Thymus (tissue), 11 donors: ENCODE measurements at regions not wholly inside any gene's neighbourhood (a gene's known extent, or its start where the extent isn't known, plus 50 kb on each side); places are given as distances from the start of the nearest gene placed in this dataset.
A peak's percentile ranks its signal among the peaks of the same experiment; 100 is the strongest.

Experiments used
- DNase-seq, 9 donors: peaks; one replicate each; pipeline ENCODE4 v3.0.0-alpha.2; 2013; ENCODE audit warnings: low spot score in 9 of 9, low read depth in 6 of 9, missing footprints in 1 of 9
- H3K27ac ChIP-seq, 2 donors: one replicate each; pipeline ENCODE4 v1.5.1; 2013; ENCODE audit warnings: control low read depth in 1 of 2, low read depth in 1 of 2, low read length in 1 of 2, mild to moderate bottlenecking in 1 of 2, moderate library complexity in 1 of 2
- H3K27me3 ChIP-seq, 2 donors: one replicate each; pipeline ENCODE4 v1.5.1; 2013; ENCODE audit warnings: low read length in 1 of 2; ENCODE audit not compliant: control insufficient read depth in 2 of 2, insufficient read depth in 1 of 2
- H3K36me3 ChIP-seq, 2 donors: one replicate each; pipeline ENCODE4 v1.5.1; 2013; ENCODE audit warnings: low read length in 1 of 2, mild to moderate bottlenecking in 1 of 2, moderate library complexity in 1 of 2; ENCODE audit not compliant: control insufficient read depth in 2 of 2, insufficient read depth in 2 of 2
- H3K4me1 ChIP-seq, 2 donors: one replicate each; pipeline ENCODE4 v1.5.1; 2013; ENCODE audit warnings: low read length in 2 of 2; ENCODE audit not compliant: control insufficient read depth in 2 of 2, insufficient read depth in 2 of 2
- H3K4me3 ChIP-seq, 2 donors: one replicate each; pipeline ENCODE4 v1.5.1; 2013; ENCODE audit warnings: low read length in 2 of 2, control low read depth in 1 of 2, mild to moderate bottlenecking in 1 of 2
- H3K9me3 ChIP-seq, 2 donors: one replicate each; pipeline ENCODE4 v1.5.1; 2013; ENCODE audit warnings: low read length in 1 of 2, mild to moderate bottlenecking in 1 of 2; ENCODE audit not compliant: control insufficient read depth in 2 of 2, insufficient read depth in 1 of 2
- whole genome bisulfite sequencing: extraction: QIAGEN DNeasy Blood & Tissue Kit; methylation state at CpG from one replicate; pipeline ENCODE4 v1.1.7; 2013; 5-methylcytosine and 5-hydroxymethylcytosine counted together
- donor health status: healthy.

DNA sequence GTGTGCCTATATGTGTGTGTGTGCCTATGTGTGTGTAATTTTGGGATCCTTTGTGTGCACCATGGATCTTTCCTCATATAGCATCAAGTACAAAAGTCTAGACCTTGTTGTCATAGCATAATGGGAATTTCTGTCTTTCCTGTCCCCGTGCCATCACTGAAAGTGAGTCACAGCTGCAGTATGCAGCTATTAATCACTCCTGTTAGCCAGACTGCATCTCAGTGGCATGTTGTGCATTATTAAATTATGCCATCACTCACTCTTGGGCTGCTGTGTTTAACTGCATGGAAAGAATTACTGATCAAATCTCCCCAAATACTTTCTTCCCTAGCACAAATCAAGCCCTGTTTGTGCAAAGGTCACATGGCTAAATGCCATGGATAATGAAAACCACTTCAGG, 92.4 kb downstream of the CBLN1 start:
- Histone ChIP-seq H3K27me3 (no peaks in the 10 kb centered on the region), H3K9me3 (no peaks in the 10 kb centered on the region), H3K4me3 (no peak overlapping the region), H3K36me3 (no peaks in the 10 kb centered on the region), H3K27ac (no peak overlapping the region), H3K4me1 (no peaks in the 10 kb centered on the region)
- DNase-seq = no peak
- 85% methylated on average over 1 of the region's 1 CpG for WGBS

DNA sequence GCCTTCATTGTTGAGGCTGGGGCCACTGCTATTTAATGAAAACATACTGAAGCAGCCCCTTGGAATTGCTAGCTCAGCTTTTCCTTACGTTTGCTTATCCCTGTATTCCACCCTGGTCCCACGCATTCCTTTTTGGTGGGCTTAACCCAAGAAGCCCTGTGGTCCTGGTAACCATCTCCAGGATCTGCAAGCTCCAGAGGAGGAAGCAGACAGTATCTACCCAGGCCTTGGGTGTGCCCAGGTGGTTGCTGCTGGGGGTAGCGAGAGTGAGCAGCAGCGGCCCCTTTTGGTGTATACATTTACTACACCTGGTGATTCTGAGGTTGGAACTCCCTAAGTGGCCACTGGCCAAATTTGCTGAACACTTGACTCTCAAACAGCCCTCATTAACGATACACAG, 97.7 kb downstream of the CBLN1 start:
- Histone ChIP-seq H3K4me3 (no peak overlapping the region), H3K4me1 (no peaks in the 10 kb centered on the region), H3K36me3 (no peaks in the 10 kb centered on the region), H3K9me3 (no peaks in the 10 kb centered on the region), H3K27me3 (no peaks in the 10 kb centered on the region), H3K27ac (no peak overlapping the region)
- WGBS = 30% methylated on average over 5 of the region's 5 CpGs
- DNase-seq = peak in 1 of 9 donors; percentile 4

DNA sequence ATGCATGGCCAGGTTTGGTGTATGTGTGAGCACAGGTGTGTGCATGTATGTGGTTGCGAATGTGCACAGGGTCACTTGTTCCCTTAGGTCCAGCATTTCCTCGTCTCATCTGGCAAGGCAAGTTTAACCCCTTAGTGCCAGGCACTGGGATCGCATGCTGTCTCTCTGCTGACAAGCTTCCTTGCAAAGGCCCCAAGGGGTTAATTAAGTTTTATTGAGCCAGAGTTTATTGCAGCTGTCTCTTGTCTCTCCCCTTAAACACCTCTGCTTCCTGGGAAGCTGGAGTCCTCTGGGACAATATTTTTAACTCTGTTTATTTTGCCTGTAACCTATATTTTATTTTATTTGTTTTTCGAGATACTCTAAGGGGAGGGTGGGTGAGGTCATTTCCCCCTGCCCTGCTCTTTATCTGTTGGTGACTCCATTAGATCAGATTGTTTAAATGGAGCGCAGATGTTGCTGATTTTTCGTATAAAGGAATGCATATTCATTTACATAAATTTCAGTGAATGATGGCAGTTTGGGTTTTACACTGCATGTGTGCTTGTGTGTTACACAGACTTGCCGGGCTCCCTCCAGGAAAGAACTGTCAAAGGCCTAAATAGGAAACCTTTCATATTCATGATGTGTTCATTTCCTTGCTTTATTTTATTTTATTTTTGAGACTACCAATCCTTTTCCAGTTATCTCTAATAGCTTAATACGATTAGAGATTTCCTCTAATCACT, 99.7 kb downstream of the CBLN1 start:
- DNase-seq = no peak
- WGBS = 27% methylated on average over 8 of the region's 8 CpGs
- Histone ChIP-seq H3K4me3 (no peak overlapping the region), H3K27ac (no peak overlapping the region), H3K9me3 (no peaks in the 10 kb centered on the region), H3K4me1 (no peaks in the 10 kb centered on the region), H3K36me3 (no peaks in the 10 kb centered on the region), H3K27me3 (no peaks in the 10 kb centered on the region)

DNA sequence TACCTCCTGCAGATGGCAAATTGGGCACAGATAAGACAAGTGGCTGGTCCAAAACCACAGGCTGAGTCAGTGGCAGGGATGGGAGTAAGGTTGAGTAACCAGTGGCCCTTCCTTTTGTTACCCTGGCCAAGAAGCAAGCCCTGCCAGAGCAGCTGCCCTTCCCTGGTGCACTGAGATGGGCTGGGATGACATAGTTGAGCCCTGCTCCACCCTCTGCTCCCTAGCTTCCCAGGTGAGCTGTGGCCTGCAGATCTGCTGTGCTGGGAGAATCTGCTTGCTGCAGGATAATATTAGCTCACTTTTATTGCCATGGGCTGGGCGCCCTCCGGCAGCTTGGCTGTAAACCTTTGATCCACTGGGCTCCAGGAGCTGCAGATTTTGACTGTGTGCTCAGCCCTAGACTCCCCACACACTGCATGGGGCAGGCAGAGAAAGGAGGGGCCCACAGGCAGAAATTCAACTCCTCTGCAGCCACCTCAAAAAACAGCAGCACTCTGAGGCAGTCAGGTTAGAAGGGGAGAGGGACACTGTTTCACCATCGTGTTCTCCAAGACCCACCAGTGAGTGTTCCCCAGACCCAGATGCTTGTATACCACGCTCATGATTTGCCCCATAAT, 101.8 kb downstream of the CBLN1 start:
- Histone ChIP-seq H3K36me3 (no peaks in the 10 kb centered on the region), H3K9me3 (no peaks in the 10 kb centered on the region), H3K27ac (no peak overlapping the region), H3K27me3 (no peaks in the 10 kb centered on the region), H3K4me3 (no peak overlapping the region), H3K4me1 (no peaks in the 10 kb centered on the region)
- DNase-seq = no peak
- 41% methylated on average over 4 of the region's 4 CpGs for WGBS

DNA sequence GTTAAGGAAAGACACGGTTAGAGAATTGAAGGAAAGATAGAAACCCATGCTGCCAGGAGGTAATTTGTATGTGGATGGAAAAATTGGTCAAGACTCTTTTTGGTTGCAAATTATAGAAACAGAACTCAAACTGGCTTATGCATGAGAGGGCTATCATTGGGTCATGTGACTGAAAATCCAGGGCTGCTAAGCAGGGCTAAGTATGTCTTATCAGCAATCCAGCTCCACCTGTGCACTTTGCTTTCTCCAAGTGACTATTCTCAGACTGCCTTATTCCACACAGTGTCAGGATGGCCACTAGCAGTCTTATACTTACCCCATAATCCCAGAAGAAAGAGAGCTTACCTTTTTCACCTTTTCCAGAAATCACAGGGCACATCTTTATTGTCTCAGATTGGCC, 113.5 kb downstream of the CBLN1 start:
- no peak overlapping the region for H3K27ac ChIP-seq
- WGBS = 93% methylated on average over 1 of the region's 1 CpG
- no peak for DNase-seq

DNA sequence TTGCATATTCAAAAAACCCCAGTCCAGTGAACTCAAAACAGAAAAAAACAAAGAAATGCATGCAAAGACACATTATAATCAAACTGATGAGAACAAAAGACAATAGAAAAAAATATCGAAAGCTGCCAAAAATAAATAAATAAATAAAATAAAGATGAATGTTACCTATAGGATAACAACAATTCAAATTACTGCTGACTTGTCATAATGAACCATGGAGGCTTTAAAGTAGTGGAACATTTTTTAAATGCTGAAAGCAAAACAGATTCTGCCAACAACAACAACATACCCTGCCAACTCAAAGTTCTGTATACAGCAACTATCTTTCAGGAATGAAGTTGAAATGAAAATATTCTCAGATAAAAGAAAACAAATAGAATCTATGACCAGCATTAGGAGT, 116.6 kb downstream of the CBLN1 start:
- WGBS = 96% methylated on average over 1 of the region's 1 CpG
- Histone ChIP-seq H3K27me3 (no peaks in the 10 kb centered on the region), H3K36me3 (no peaks in the 10 kb centered on the region), H3K4me1 (no peaks in the 10 kb centered on the region), H3K27ac (no peak overlapping the region), H3K4me3 (no peak overlapping the region), H3K9me3 (no peaks in the 10 kb centered on the region)
- DNase-seq = no peak

More for the DNA sequence above, 113.5 kb downstream of the CBLN1 start:
- H3K36me3 ChIP-seq = no peaks in the 10 kb centered on the region
- no peaks in the 10 kb centered on the region for H3K9me3 ChIP-seq
- H3K27me3 ChIP-seq = no peaks in the 10 kb centered on the region
- no peaks in the 10 kb centered on the region for H3K4me1 ChIP-seq
- H3K4me3 ChIP-seq = no peak overlapping the region

DNA sequence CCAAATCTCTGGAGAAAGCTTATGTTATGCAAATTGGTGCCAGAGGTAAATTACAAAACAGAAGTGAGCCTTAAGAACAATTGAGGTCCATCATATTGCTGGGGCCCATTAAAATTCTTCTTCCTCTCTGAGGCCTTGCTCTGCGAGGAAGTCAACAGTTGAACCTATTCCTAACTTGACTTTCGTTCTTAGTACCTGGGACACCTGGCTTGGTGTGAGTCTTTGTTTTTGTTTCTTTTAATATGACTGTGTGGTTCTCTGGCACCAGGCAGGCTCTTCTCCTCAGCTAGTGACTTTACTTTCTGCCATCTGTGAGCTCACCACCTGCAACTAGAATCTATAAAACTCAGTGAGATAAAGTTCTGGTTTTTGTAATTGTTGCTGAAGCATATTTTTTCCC, 120.4 kb downstream of the CBLN1 start:
- no peaks in the 10 kb centered on the region for H3K36me3 ChIP-seq
- DNase-seq = no peak
- H3K4me1 ChIP-seq = no peaks in the 10 kb centered on the region
- no peaks in the 10 kb centered on the region for H3K9me3 ChIP-seq
- no peaks in the 10 kb centered on the region for H3K27me3 ChIP-seq
- no peak overlapping the region for H3K27ac ChIP-seq
- no peak overlapping the region for H3K4me3 ChIP-seq
- 88% methylated on average over 2 of the region's 2 CpGs for WGBS

DNA sequence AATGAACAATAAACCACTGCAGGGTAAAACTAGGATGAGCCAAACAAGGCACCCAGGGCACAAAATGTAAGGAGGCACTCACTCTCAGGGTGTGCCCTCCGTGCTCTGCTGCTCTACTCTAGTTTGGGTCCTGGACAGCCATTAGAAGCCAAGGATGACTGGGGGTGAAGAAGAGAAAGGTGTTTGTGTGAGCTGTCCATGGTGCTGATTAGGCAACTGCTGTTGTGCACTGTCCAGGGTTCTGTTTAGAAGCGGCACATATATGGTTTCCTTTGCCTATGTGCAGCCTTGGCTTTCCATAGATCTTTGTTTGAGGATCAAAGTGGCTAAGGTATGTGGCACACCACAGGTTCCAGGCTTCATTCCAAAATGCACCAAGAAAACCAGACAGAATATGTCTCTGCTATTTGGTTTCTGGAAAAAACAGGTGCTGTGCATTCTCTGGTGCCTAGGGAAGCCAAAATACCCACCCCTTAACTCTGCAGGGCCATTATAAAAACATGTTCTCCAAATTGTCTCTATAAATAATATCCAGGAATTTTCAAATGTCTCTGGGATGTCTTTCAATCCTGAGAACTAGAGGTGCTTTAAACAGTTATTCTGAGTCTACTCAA, 123.5 kb downstream of the CBLN1 start:
- 32% methylated on average over 2 of the region's 2 CpGs for WGBS
- H3K4me1 ChIP-seq = no peaks in the 10 kb centered on the region
- no peaks in the 10 kb centered on the region for H3K9me3 ChIP-seq
- no peaks in the 10 kb centered on the region for H3K27me3 ChIP-seq
- H3K36me3 ChIP-seq = no peaks in the 10 kb centered on the region
- no peak overlapping the region for H3K4me3 ChIP-seq
- peak; percentile 3 to 56 (median 22) for DNase-seq
- H3K27ac ChIP-seq = no peak overlapping the region

DNA sequence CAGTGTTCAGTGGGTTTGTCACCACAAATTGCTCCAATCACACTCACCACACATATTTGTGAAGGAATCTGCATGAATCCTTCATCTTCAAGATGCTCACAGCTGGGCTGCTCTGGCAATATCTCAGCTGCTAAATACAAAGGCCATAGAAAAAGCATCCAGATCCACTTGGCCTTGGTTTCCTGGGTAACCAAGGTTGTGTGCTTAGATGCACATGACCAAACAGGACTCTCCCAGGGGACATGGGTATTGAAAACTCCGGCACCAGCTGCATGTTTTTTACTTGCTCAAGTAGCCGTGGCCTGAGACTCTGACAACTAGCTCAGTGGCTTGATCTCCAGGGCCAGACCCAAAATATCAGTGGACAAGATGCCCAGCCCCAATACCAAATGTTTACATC, 131.3 kb downstream of the CBLN1 start:
- Histone ChIP-seq H3K36me3 (no peaks in the 10 kb centered on the region), H3K9me3 (no peaks in the 10 kb centered on the region), H3K4me1 (no peaks in the 10 kb centered on the region), H3K27ac (no peak overlapping the region), H3K27me3 (no peaks in the 10 kb centered on the region), H3K4me3 (no peak overlapping the region)
- DNase-seq = no peak
- 87% methylated on average over 2 of the region's 2 CpGs for WGBS
